BLaER1 (cell line): ENCODE measurements at regions not wholly inside any gene's neighbourhood (a gene's known extent, or its start where the extent isn't known, plus 50 kb on each side); places are given as distances from the start of the nearest gene placed in this dataset.

Experiments
- H3K27ac ChIP-seq: shearing (Covaris generic); formaldehyde crosslinking; 2 replicates; pipeline ENCODE4 v1.8.1; 2022
- H3K27me3 ChIP-seq: shearing (Covaris generic); formaldehyde crosslinking; 2 replicates; pipeline ENCODE4 v1.8.1; 2022
- H3K36me3 ChIP-seq: shearing (Covaris generic); formaldehyde crosslinking; 2 replicates; pipeline ENCODE4 v1.8.1; 2022
- H3K4me1 ChIP-seq: shearing (Covaris generic); formaldehyde crosslinking; 2 replicates; pipeline ENCODE4 v1.8.1; 2022
- H3K4me2 ChIP-seq: shearing (Covaris generic); formaldehyde crosslinking; 2 replicates; pipeline ENCODE4 v1.8.1; 2022
- H3K4me3 ChIP-seq: shearing (Covaris generic); formaldehyde crosslinking; 2 replicates; pipeline ENCODE4 v1.8.1; 2022
- H3K9ac ChIP-seq: shearing (Covaris generic); formaldehyde crosslinking; 2 replicates; pipeline ENCODE4 v1.8.1; 2022
- H3K9me3 ChIP-seq: shearing (Covaris generic); formaldehyde crosslinking; 2 replicates; pipeline ENCODE4 v1.8.1; 2022
- H4K20me1 ChIP-seq: shearing (Covaris generic); formaldehyde crosslinking; 2 replicates; pipeline ENCODE4 v1.8.1; 2022
- Cebpa-rat ChIP-seq: shearing (Covaris generic); IDR thresholded peaks from 2 replicates; pipeline ENCODE4 v1.8.1; 2022

- Histone ChIP-seq H3K9ac (no peak overlapping the region), H3K27ac (no peak overlapping the region), H3K36me3 (no peaks in the 10 kb centered on the region), H3K9me3 (peaks cover 16% of the 10 kb centered on the region), H3K4me1 (peaks cover 7% of the 10 kb centered on the region; the same call in 1 of the 2 replicates), H3K27me3 (no peaks in the 10 kb centered on the region), H3K4me3 (no peak overlapping the region), H3K4me2 (no peak overlapping the region), H4K20me1 (no peaks in the 10 kb centered on the region)
- TF ChIP-seq Cebpa-rat: no peak
Observed at GRCh38 chr11:127493330-127494022, 492.9 kb upstream of the KIRREL3 start.

DNA sequence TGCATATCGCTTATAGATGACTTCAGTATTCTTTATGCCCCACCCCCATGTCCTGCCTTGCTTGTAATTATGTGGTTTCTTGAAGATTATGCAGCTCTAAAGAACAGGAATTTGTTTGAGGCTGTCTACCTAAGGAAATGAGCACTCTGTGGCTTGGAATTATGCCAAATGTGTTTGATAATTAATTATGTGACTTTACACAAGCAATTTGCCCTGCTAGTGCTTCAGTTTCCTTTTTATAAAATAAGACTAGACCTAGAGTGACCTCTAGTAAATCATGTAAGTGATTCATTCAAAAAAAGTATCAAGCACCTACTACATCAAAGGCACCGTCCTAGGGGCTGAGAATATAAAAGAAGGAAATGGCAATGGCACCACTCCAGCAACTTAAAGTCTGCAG, 491.5 kb upstream of the KIRREL3 start:
- Histone ChIP-seq H4K20me1 (no peaks in the 10 kb centered on the region), H3K27ac (no peak overlapping the region), H3K4me2 (no peak overlapping the region), H3K27me3 (no peaks in the 10 kb centered on the region), H3K4me1 (peaks cover 7% of the 10 kb centered on the region; the same call in 1 of the 2 replicates), H3K9ac (no peak overlapping the region), H3K36me3 (no peaks in the 10 kb centered on the region), H3K9me3 (peaks cover 16% of the 10 kb centered on the region), H3K4me3 (no peak overlapping the region)
- no peak for TF ChIP-seq Cebpa-rat

- no peak overlapping the region for H3K4me3 ChIP-seq
- H3K9ac ChIP-seq: no peak overlapping the region
- H4K20me1 ChIP-seq: no peaks in the 10 kb centered on the region
- no peak for TF ChIP-seq Cebpa-rat
- peaks cover 16% of the 10 kb centered on the region for H3K9me3 ChIP-seq
- peaks cover 7% of the 10 kb centered on the region; the same call in 1 of the 2 replicates for H3K4me1 ChIP-seq
- no peaks in the 10 kb centered on the region for H3K36me3 ChIP-seq
- no peak overlapping the region for H3K27ac ChIP-seq
- H3K27me3 ChIP-seq: no peaks in the 10 kb centered on the region
- no peak overlapping the region for H3K4me2 ChIP-seq
Observed at GRCh38 chr11:127491589-127491988, 491.0 kb upstream of the KIRREL3 start.

- Histone ChIP-seq H3K4me1 (peaks cover 7% of the 10 kb centered on the region; the same call in 1 of the 2 replicates), H3K27me3 (no peaks in the 10 kb centered on the region), H3K4me2 (no peak overlapping the region), H3K4me3 (no peak overlapping the region), H3K9ac (no peak overlapping the region), H3K27ac (no peak overlapping the region), H4K20me1 (no peaks in the 10 kb centered on the region), H3K36me3 (no peaks in the 10 kb centered on the region), H3K9me3 (peaks cover 16% of the 10 kb centered on the region)
- TF ChIP-seq Cebpa-rat: no peak
Observed at GRCh38 chr11:127490896-127491295, 490.3 kb upstream of the KIRREL3 start.

DNA sequence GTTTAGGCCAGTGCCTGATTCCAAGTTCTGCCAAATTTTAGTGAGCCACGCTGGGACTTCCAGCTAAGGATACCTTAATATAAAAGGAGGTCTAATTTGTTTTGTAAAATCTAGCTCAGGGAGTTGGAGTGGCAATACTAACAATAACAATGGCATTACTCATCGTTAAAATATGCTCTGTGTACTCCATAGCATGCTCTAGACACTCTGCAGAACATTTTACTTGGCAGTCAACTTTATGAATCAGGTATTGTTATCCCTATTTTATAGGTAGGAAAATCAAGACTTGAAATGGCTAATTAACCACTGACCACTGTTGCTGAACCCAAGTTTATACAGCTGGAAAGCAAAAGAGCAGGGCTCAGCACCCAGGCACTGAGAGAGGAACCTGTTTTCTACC, 485.0 kb upstream of the KIRREL3 start:
- Histone ChIP-seq H3K4me2 (no peak overlapping the region), H3K36me3 (no peaks in the 10 kb centered on the region), H4K20me1 (no peaks in the 10 kb centered on the region), H3K9ac (no peak overlapping the region), H3K4me3 (no peak overlapping the region), H3K9me3 (no peaks in the 10 kb centered on the region), H3K27ac (no peak overlapping the region), H3K27me3 (no peaks in the 10 kb centered on the region), H3K4me1 (no peaks in the 10 kb centered on the region)
- TF ChIP-seq Cebpa-rat: no peak

GRCh38 chr11:127481391-127481790, 480.8 kb upstream of the KIRREL3 start:
- Histone ChIP-seq H3K4me2 (no peak overlapping the region), H3K36me3 (no peaks in the 10 kb centered on the region), H3K4me1 (no peaks in the 10 kb centered on the region), H3K27me3 (no peaks in the 10 kb centered on the region), H3K27ac (no peak overlapping the region), H4K20me1 (no peaks in the 10 kb centered on the region), H3K9ac (no peak overlapping the region), H3K4me3 (no peak overlapping the region), H3K9me3 (no peaks in the 10 kb centered on the region)
- TF ChIP-seq Cebpa-rat: no peak

GRCh38 chr11:127478826-127479225, 478.3 kb upstream of the KIRREL3 start:
- H3K4me3 ChIP-seq: no peak overlapping the region
- H3K9me3 ChIP-seq: no peaks in the 10 kb centered on the region
- H3K27me3 ChIP-seq: no peaks in the 10 kb centered on the region
- no peaks in the 10 kb centered on the region for H3K36me3 ChIP-seq
- H3K4me1 ChIP-seq: peaks cover 5% of the 10 kb centered on the region; the same call in 1 of the 2 replicates
- H3K4me2 ChIP-seq: no peak overlapping the region
- no peak overlapping the region for H3K27ac ChIP-seq
- H4K20me1 ChIP-seq: no peaks in the 10 kb centered on the region
- no peak overlapping the region for H3K9ac ChIP-seq
- no peak for TF ChIP-seq Cebpa-rat

GRCh38 chr11:127474766-127475165, 474.2 kb upstream of the KIRREL3 start:
- no peaks in the 10 kb centered on the region for H4K20me1 ChIP-seq
- no peak overlapping the region for H3K27ac ChIP-seq
- H3K36me3 ChIP-seq: no peaks in the 10 kb centered on the region
- H3K4me3 ChIP-seq: no peak overlapping the region
- no peak for TF ChIP-seq Cebpa-rat
- no peak overlapping the region for H3K9ac ChIP-seq
- H3K27me3 ChIP-seq: no peaks in the 10 kb centered on the region
- no peak overlapping the region for H3K4me2 ChIP-seq
- no peaks in the 10 kb centered on the region for H3K9me3 ChIP-seq
- H3K4me1 ChIP-seq: peaks cover 5% of the 10 kb centered on the region; the same call in 1 of the 2 replicates

- H3K27me3 ChIP-seq: no peaks in the 10 kb centered on the region
- no peak for TF ChIP-seq Cebpa-rat
Observed at GRCh38 chr11:127472505-127472904, 471.9 kb upstream of the KIRREL3 start.

DNA sequence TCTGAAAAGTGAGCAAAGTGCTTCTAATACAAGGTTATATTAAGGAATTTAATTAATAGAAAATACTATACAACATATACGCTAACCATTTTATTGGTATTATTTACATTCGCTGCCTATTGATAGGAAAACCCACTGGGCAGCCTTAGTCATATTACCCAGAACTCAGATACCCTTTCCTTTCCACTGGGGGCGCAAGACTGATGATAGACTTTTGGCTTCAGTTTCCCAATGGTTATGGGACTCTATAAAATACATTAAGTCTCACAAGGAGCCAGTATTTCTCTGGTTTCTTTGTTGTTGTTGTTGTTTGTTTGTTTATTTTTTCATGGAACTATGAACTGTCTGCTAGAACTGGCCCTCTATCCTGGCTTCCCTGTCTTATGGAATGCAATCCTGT, 471.1 kb upstream of the KIRREL3 start:
- H3K4me2 ChIP-seq: no peak overlapping the region
- peaks cover 5% of the 10 kb centered on the region; the same call in 1 of the 2 replicates for H3K4me1 ChIP-seq
- no peak for TF ChIP-seq Cebpa-rat
- no peak overlapping the region for H3K27ac ChIP-seq
- no peaks in the 10 kb centered on the region for H3K36me3 ChIP-seq
- no peak overlapping the region for H3K4me3 ChIP-seq
- no peaks in the 10 kb centered on the region for H4K20me1 ChIP-seq
- no peaks in the 10 kb centered on the region for H3K9me3 ChIP-seq
- no peak overlapping the region for H3K9ac ChIP-seq
- H3K27me3 ChIP-seq: no peaks in the 10 kb centered on the region

More at GRCh38 chr11:127472505-127472904, 471.9 kb upstream of the KIRREL3 start:
- H3K9ac ChIP-seq: no peak overlapping the region
- H3K4me2 ChIP-seq: no peak overlapping the region
- no peak overlapping the region for H3K27ac ChIP-seq
- H3K4me1 ChIP-seq: peaks cover 5% of the 10 kb centered on the region; the same call in 1 of the 2 replicates
- H4K20me1 ChIP-seq: no peaks in the 10 kb centered on the region
- no peaks in the 10 kb centered on the region for H3K9me3 ChIP-seq
- H3K36me3 ChIP-seq: no peaks in the 10 kb centered on the region
- no peak overlapping the region for H3K4me3 ChIP-seq
